ENCODE measurements at regions not wholly inside any gene's neighbourhood (a gene's known extent, or its start where the extent isn't known, plus 50 kb on each side); places are given as distances from the start of the nearest gene placed in this dataset.
"Not testable (repeated sequence)": the region's sequence is repeated elsewhere in the genome, so short reads cannot be mapped to it uniquely, and the experiment has no call there.

DNA sequence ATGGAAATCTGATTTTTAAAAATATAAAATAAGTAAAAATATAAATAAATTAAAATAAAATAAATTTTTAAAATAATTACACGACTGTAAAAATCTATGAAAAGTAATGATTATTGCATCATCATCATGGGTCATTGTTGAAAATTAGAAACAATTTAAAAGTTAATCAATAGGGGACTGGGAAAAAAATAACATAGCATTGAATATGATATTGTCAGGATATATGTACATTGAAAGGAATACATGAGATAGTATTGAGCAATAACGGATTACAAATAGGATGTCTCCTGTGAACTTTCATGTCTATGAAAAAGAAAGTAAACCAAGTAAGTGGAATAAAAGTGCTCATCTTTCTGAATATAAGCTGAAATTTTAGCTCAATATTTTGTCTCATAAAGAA, 566.8 kb upstream of the HTR2C start:
- no peak for DNase-seq (ENCODE audit: low read depth, low spot score)

DNA sequence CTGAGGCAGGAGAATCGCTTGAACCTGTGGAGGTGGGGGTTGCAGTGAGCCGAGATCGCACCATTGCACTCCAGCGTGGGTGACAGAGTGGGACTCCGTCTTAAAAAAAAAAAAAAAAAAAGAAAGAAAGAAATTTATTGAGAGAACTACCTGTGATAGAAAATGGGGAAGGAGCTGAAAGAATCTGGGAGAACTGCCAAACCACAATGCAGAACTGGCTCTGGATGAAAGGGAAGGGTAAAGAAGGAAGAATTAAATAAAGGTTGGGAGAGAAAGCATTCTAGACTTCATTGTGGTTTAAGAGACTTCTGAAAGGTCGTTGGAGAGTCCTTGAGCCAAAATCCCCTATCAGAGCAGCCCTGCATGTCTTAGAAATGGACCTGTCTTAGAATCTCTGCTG, 567.9 kb upstream of the HTR2C start:
- no peak for DNase-seq (ENCODE audit: low read depth, low spot score)

- DNase-seq (ENCODE audit: low read depth, low spot score) = no peak
Measured at GRCh38 chrX:114006664-114007063, 577.2 kb upstream of the HTR2C start.

DNA sequence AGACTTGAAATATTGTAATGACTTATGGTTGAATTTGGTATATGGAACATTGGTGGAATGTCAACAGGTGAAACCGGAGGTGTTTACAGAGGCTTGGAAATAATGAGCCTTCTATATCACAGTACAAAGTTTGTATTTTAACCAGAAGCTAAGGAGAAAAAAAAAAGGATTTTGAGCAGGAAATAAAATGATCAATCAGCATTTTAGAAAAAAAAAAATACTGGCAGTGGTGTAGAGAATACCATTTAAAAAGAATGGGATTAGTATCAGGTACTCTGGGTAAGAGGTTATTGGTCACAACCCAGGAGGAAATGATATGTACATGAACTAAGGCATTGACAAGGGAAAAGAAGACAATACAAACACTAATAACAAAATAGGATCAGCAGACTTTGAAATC, 587.1 kb upstream of the HTR2C start:
- DNase-seq (ENCODE audit: low read depth, low spot score) = no peak

GRCh38 chrX:113991720-113992119, 592.2 kb upstream of the HTR2C start:
- not testable (repeated sequence) for DNase-seq (ENCODE audit: low read depth, low spot score)

GRCh38 chrX:113990669-113991068, 593.2 kb upstream of the HTR2C start:
- DNase-seq (ENCODE audit: low read depth, low spot score) = not testable (repeated sequence)

DNA sequence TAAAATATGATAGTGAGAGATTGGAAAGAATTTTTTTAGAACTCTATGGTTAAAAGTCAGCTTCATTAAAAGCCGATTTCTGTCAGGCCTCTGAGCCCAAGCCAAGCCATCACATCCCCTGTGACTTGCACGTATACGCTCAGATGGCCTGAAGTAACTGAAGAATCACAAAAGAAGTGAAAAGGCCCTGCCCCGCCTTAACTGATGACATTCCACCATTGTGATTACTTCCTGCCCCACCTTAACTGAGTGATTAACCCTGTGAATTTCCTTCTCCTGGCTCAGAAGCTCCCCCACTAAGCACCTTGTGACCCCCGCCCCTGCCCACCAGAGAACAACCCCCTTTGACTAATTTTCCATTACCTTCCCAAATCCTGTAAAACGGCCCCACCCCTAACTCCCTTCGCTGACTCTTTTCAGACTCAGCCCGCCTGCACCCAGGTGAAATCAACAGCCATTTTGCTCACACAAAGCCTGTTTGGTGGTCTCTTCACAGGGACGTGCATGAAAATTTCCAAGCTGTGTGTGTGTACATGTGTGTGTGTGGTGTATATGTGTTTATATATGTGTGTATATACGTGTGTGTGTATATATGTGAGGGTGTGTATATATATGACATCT, 595.5 kb upstream of the HTR2C start:
- DNase-seq (ENCODE audit: low read depth, low spot score) = not testable (repeated sequence)

GRCh38 chrX:113986427-113986826, 597.5 kb upstream of the HTR2C start:
- DNase-seq (ENCODE audit: low read depth, low spot score) = no peak

DNA sequence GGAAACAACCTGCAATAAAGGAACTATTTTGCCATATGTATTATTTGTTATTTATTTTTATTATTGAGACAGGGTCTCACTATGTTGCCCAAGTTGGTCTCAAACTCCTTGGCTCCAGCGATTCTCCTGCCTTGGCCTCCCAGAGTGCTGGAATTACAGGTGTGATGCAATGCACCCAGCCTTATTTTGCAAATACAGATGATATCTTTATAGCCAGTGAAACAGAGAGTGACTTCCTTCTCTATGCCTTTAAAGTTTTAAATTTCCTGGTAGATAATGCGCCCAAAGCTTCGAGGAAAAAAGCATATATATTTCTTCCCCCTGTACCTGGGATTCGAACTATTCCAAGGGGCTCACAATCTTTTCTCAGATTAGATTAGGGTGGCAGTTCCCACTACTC, 601.1 kb upstream of the HTR2C start:
- DNase-seq (ENCODE audit: low read depth, low spot score) = no peak

GRCh38 chrX:113980953-113981352, 602.9 kb upstream of the HTR2C start:
- DNase-seq (ENCODE audit: low read depth, low spot score) = no peak

DNA sequence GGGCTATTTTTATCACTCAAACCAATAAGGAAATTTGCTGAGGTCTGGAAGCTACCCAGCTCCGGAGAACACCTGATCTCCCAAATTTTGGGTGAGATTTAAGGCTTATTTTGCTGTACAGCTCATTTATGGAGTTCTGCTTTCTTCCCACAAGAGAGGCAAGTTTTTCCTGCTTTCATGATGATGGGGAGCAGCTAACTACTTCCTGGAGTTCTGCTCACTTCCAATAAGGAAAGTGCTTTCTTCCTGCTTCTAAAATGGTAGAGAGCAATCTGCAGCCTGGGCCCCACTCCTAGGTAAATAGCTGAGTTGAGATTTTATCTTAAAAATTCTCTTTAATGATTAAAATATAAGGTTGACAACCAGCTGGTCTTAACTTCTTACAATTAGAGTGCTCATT, 606.0 kb upstream of the HTR2C start:
- no peak for DNase-seq (ENCODE audit: low read depth, low spot score)

- DNase-seq (ENCODE audit: low read depth, low spot score) = no peak
Measured at GRCh38 chrX:113975441-113975840, 608.4 kb upstream of the HTR2C start.

GRCh38 chrX:113974881-113975280, 609.0 kb upstream of the HTR2C start:
- DNase-seq (ENCODE audit: low read depth, low spot score) = no peak

DNA sequence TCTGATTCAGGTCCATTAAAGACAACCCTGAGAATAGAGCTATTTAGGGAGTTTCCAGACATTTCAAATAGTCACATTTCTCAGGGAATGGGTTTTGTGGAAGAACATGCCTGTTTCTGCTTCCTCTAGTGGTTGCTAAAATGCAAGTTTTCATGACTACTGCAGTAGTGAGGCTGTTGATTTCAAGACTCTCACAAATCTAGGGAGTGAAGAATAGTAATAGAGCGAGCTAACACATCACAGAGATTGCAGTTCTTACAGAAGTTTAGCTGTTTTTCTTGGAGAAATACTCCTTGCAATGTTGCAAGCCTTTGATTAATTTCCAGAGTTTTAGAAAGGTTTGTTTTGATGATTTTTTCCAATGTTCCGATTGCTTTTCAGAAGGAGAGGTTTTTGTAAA, 610.2 kb upstream of the HTR2C start:
- DNase-seq (ENCODE audit: low read depth, low spot score) = no peak

DNA sequence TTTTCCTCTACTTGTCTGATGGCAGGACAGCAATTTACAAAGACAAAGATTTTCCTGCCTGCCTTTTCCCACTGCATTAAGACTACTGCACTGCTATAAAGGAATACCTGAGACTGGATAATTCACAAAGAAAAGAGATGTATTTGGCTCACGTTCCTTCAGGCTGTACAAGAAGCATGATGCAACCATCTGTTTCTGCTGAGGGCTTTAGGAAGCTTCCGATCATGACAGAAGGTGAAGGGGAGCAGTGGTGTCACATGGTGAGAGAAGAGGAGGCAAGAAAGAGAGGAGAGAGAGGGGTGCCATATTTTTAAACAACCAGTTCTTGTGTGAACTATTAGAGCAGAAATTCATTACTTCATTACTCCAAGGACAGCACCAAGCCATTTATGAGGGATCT, 617.1 kb upstream of the HTR2C start:
- DNase-seq (ENCODE audit: low read depth, low spot score) = no peak

- no peak for DNase-seq (ENCODE audit: low read depth, low spot score)
Measured at GRCh38 chrX:113962343-113962742, 621.5 kb upstream of the HTR2C start.

GRCh38 chrX:113959912-113960626, 623.8 kb upstream of the HTR2C start:
- no peak for DNase-seq (ENCODE audit: low read depth, low spot score)

- no peak for DNase-seq (ENCODE audit: low read depth, low spot score)
Measured at GRCh38 chrX:113956936-113957335, 627.0 kb upstream of the HTR2C start.

DNA sequence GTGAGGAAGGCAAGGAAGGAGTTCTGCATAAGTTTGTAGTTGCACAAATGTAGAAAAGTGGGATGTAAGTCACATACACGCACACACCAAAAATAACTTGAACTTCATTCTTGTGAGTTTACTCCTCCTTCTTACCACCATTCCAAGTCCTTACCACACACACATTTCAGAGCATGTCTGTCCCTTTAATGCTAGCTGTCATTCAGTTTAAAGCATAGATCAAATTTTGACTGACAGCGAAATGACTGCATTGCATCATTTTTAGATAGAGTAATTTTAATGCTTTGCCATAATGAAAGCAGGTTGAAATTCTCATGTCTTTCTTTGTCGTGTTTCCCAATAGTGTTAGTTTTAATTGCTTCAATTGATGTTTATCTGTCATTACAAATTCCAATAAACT, 629.6 kb upstream of the HTR2C start:
- no peak for DNase-seq (ENCODE audit: low read depth, low spot score)

DNA sequence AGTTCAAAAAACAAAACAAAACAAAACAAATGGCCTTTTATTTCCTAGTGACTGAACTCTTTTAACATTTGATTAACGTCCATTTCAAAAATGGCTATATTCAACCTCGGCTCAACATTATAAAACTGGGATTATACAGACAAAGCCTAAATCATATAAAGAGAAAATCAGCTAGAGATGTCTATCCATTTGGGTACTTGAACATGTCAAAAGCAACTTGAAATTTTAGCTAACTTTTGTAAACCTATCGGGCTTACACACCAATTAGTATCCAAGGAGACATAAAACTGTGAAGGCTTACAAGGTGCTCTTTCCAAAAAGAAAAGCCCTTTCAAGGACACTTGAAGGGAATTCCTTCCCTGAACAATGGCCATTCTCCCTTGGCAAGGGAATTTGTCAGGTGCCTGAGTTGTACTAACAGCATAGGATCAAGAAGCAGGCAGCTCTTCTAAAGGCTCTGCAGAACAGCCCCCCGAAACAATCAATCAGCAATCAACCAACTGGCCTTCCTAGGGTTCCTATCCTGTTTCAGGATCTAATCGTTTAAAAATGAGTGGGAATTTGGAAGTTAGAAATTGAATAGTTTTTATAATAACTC, 633.7 kb upstream of the HTR2C start:
- DNase-seq (ENCODE audit: low read depth, low spot score) = no peak

DNA sequence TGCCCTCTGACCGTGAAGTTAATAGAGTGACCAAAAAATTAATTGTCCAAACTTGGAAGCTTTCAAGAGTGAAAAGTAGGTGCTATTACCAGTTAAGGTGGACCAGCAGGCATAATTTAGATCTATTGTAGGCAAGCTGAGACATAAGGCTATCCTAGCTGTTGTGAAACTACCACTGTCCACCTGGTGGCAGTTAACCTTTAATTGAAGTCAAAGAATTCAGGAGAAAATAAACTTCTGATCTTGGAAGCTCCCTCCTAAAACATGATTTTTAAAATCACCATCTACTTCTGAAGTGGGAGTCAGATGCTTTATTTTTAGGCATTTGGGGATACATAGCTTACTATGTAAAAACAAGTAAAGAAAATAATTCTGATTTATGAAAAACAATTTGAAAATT, 636.3 kb upstream of the HTR2C start:
- no peak for DNase-seq (ENCODE audit: low read depth, low spot score)

GRCh38 chrX:113935518-113935917, 648.4 kb upstream of the HTR2C start:
- no peak for DNase-seq (ENCODE audit: low read depth, low spot score)

DNA sequence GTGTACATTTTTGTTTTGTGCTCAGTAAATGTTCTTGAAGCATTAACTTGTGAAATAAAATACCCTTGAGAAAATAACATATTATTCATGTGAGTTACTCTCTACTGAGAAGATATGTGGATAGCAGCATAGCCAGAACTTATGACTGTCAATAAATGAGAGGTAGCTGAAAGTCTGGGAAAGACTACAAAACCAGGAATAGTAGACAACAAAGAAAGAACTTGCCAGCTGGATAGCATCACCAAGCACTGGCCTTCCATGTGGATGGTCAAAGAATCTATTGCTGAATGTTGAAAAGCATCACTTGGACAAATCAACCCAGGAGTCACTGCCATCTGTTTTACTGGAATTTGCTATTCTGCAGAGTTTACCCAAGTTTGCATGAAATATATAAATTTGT, 650.0 kb upstream of the HTR2C start:
- DNase-seq (ENCODE audit: low read depth, low spot score) = no peak
